Endothelial cell of umbilical vein (primary cell): ENCODE measurements at regions not wholly inside any gene's neighbourhood (a gene's known extent, or its start where the extent isn't known, plus 50 kb on each side); places are given as distances from the start of the nearest gene placed in this dataset.

ENCODE experiments used
- POLR2A ChIP-seq: IDR thresholded peaks from 2 replicates; pipeline ENCODE4 v1.6.1; 2012; ENCODE audit warnings: low read depth, mild to moderate bottlenecking, control low read depth, low read length
- TF ChIP-seq, protein P1 (sequence below), 2 donors: IDR thresholded peaks; 1 replicate in 1 of 2; 2 replicates in 1 of 2; pipeline ENCODE4 v1.5.1; 2011; ENCODE audit warnings: low read length in 2 of 2, mild to moderate bottlenecking in 2 of 2, moderate library complexity in 2 of 2, control low read depth in 1 of 2, inconsistent platforms in 1 of 2, low read depth in 1 of 2; ENCODE audit not compliant: insufficient read depth in 1 of 2; ENCODE audit errors: extremely low read depth in 1 of 2

DNA sequence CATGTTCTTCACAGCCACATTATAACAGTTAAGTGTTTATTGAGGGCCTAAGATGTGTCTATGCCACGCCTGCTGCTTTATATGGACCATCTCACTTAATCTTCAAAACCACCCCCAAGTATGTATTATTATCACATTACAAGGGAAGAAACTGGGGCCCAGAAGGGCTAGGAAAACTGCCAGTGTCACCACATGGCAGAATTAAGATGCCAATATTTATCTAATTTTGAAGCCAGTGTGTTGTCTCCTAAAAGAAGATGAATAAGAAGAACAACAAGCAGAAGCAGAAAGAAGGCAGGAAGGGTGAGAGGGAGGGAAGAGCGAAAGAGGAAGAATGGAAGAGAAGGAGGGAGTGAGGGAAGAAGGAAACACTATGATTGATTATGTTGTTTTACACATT, 491.3 kb upstream of the IL12A start:
- TF ChIP-seq, protein P1, sequence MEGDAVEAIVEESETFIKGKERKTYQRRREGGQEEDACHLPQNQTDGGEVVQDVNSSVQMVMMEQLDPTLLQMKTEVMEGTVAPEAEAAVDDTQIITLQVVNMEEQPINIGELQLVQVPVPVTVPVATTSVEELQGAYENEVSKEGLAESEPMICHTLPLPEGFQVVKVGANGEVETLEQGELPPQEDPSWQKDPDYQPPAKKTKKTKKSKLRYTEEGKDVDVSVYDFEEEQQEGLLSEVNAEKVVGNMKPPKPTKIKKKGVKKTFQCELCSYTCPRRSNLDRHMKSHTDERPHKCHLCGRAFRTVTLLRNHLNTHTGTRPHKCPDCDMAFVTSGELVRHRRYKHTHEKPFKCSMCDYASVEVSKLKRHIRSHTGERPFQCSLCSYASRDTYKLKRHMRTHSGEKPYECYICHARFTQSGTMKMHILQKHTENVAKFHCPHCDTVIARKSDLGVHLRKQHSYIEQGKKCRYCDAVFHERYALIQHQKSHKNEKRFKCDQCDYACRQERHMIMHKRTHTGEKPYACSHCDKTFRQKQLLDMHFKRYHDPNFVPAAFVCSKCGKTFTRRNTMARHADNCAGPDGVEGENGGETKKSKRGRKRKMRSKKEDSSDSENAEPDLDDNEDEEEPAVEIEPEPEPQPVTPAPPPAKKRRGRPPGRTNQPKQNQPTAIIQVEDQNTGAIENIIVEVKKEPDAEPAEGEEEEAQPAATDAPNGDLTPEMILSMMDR (IDR thresholded peaks at IDR 0.05; ENCODE audit: extremely low read depth in 1 of 2, insufficient read depth in 1 of 2, low read depth in 1 of 2, low read length in 2 of 2): no peak
- TF ChIP-seq POLR2A: no peak
